CD4-positive, CD25-positive, alpha-beta regulatory T cell (primary cell): ENCODE measurements at regions not wholly inside any gene's neighbourhood (a gene's known extent, or its start where the extent isn't known, plus 50 kb on each side); places are given as distances from the start of the nearest gene placed in this dataset.

ENCODE experiments used
- ATAC-seq, 2 donors: fragments of 150-1000 bp; cut with Tn5 transposase; one replicate each; pipeline ENCODE4 v1.10.0; 2021; ENCODE audit warnings: low read depth in 2 of 2, moderate number of reproducible peaks in 2 of 2, moderate library complexity in 1 of 2
- DNase-seq, 3 donors: peaks; one replicate each; pipeline versions ENCODE4 v3.0.0 to v3.0.0-alpha.2; 2012 to 2022; ENCODE audit warnings: mixed read lengths in 1 of 3
- H3K27ac ChIP-seq: one replicate; pipeline ENCODE4 v1.7.0; 2013; ENCODE audit warnings: mild to moderate bottlenecking, low read length; ENCODE audit not compliant: insufficient read depth, poor library complexity, severe bottlenecking
- H3K27me3 ChIP-seq: one replicate; pipeline ENCODE4 v1.7.0; 2013; ENCODE audit warnings: low read length; ENCODE audit not compliant: control insufficient read depth, insufficient read depth
- H3K36me3 ChIP-seq: one replicate; pipeline ENCODE4 v1.7.0; 2013; ENCODE audit warnings: mild to moderate bottlenecking, low read length, moderate library complexity; ENCODE audit not compliant: control insufficient read depth, insufficient read depth
- H3K4me1 ChIP-seq: 2 replicates; pipeline ENCODE4 v1.7.0; 2013; ENCODE audit warnings: mild to moderate bottlenecking, low read length; ENCODE audit not compliant: insufficient read depth, control insufficient read depth, poor library complexity, severe bottlenecking
- H3K4me3 ChIP-seq: one replicate; pipeline ENCODE4 v1.7.0; 2013; ENCODE audit warnings: low read depth, mild to moderate bottlenecking, low read length, moderate library complexity
- H3K9me3 ChIP-seq, 2 experiments: 1 replicate in 1 of 2; 2 replicates in 1 of 2; pipeline ENCODE4 v1.7.0; 2013; ENCODE audit warnings: low read length in 2 of 2, mild to moderate bottlenecking in 1 of 2, moderate library complexity in 1 of 2; ENCODE audit not compliant: control insufficient read depth in 2 of 2
- H3K27ac Mint-ChIP-seq, 3 donors: one replicate each; pipeline ENCODE4 v1.8.0; 2020 to 2022; ENCODE audit warnings: mild to moderate bottlenecking in 3 of 3, mixed read lengths in 3 of 3, moderate library complexity in 2 of 3
- H3K27me3 Mint-ChIP-seq: one replicate; pipeline ENCODE4 v1.8.0; 2022; ENCODE audit warnings: mild to moderate bottlenecking, mixed read lengths
- H3K36me3 Mint-ChIP-seq: one replicate; pipeline ENCODE4 v1.8.0; 2020; ENCODE audit warnings: mixed read lengths
- H3K4me1 Mint-ChIP-seq, 4 donors: one replicate each; pipeline ENCODE4 v1.8.0; 2020 to 2022; ENCODE audit warnings: mixed read lengths in 4 of 4, mild to moderate bottlenecking in 1 of 4
- H3K4me3 Mint-ChIP-seq, 4 donors: one replicate each; pipeline ENCODE4 v1.8.0; 2020 to 2022; ENCODE audit warnings: mild to moderate bottlenecking in 4 of 4, mixed read lengths in 4 of 4, moderate library complexity in 3 of 4
- H3K9me3 Mint-ChIP-seq, 7 donors: one replicate each; pipeline ENCODE4 v1.8.0; 2020 to 2022; ENCODE audit warnings: mixed read lengths in 7 of 7, mild to moderate bottlenecking in 3 of 7, moderate library complexity in 2 of 7

DNA sequence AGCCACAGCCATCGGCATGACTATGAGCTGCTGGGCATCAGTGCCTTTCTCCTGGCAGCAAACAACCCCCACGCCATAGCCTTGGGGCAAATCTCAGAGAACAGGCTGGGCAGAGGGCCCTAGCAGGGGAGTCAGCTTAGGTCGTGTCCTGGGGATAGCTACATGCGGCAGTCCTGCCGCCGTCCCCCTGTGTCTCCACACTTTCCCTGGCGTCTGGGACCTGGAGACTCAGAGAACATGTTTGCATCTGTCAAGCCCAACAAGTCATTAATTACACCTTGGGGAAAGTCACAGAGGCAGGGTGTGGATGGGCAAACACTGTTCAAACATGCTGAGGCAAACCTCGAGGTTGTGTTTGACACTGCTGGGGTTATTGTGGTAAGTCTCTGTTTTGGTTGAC lies 123.6 kb downstream of the C5orf15 start:
- DNase-seq = no peak
- Histone ChIP-seq H3K9me3 (no peaks in the 10 kb centered on the region), H3K27me3 (no peaks in the 10 kb centered on the region), H3K27ac (no peak overlapping the region), H3K36me3 (no peaks in the 10 kb centered on the region), H3K4me3 (no peak overlapping the region), H3K4me1 (no peaks in the 10 kb centered on the region)
- H3K36me3 Mint-ChIP-seq = no peaks in the 10 kb centered on the region
- no peak overlapping the region for H3K4me3 Mint-ChIP-seq
- H3K4me1 Mint-ChIP-seq = no peaks in the 10 kb centered on the region
- peaks cover 18% of the 10 kb centered on the region for H3K27me3 Mint-ChIP-seq
- H3K27ac Mint-ChIP-seq = no peak overlapping the region
- no peak for ATAC-seq
- H3K9me3 Mint-ChIP-seq = no peaks in the 10 kb centered on the region

DNA sequence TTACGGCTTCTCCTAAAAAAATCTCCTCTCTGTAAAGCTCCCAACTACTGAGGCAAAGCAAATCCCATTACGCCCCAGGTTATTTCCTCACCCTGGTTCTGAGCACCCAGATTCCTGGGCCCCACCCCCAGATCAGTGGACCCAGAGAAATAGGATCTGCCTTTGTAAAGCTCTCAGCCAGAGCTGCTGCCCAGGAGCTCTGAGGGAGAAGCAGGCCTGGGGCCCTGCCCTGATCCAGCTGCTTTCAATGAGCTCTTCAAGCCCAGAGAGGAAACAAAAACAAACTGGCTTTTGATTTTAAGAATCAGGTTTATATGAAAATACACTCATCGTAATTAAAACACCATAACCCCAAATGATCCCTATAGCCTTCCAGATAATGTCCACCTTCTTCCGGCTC lies 124.5 kb downstream of the C5orf15 start:
- Mint-ChIP-seq H3K27me3 (peaks cover 17% of the 10 kb centered on the region), H3K9me3 (no peaks in the 10 kb centered on the region), H3K4me3 (no peak overlapping the region), H3K36me3 (no peaks in the 10 kb centered on the region), H3K27ac (no peak overlapping the region), H3K4me1 (no peaks in the 10 kb centered on the region)
- Histone ChIP-seq H3K36me3 (no peaks in the 10 kb centered on the region), H3K9me3 (no peaks in the 10 kb centered on the region), H3K4me3 (no peak overlapping the region), H3K4me1 (no peaks in the 10 kb centered on the region), H3K27ac (no peak overlapping the region), H3K27me3 (no peaks in the 10 kb centered on the region)
- no peak for DNase-seq
- ATAC-seq = no peak

DNA sequence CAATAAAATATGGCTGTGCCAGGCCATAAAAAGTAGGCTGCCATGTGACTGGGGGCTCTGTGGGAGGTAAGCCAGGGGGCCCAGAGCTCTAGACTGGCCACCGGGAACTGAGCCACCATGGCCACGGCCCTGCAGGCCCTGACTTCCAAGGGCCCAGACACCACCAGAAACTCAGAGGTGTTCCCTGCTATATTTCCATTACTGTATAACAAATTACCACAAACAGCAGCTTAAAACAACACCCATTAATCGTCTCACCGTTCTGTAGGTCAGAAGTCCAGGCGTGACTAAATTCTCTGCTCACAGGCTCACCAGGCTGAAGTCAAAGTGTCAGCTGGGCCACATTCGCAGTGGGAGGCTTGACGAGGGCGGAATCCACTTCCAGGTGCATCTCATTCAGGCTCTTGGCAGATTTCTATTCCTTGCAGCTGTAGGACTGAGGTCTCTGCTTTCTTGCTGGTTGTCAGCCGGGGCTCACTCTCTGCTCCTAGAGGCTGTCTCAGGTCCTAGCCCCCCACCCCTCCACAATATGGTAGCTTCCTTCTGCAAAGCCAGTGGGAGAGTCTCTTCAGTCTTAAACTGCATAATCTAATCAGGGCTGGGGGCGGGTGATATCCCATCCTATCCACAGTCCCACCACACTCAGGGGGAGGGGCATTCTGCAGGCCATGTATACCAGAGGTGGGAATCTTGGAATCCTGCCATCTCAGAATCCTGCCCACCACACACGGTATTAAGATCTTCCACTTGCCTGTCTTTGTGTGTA lies 125.4 kb downstream of the C5orf15 start:
- no peaks in the 10 kb centered on the region for H3K36me3 Mint-ChIP-seq
- no peak overlapping the region for H3K4me3 Mint-ChIP-seq
- no peaks in the 10 kb centered on the region for H3K9me3 ChIP-seq
- no peak overlapping the region for H3K27ac ChIP-seq
- no peaks in the 10 kb centered on the region for H3K4me1 ChIP-seq
- H3K4me3 ChIP-seq = no peak overlapping the region
- DNase-seq = no peak
- H3K27me3 Mint-ChIP-seq = peaks cover 17% of the 10 kb centered on the region
- no peak overlapping the region for H3K27ac Mint-ChIP-seq
- no peaks in the 10 kb centered on the region for H3K36me3 ChIP-seq
- no peaks in the 10 kb centered on the region for H3K27me3 ChIP-seq
- no peaks in the 10 kb centered on the region for H3K4me1 Mint-ChIP-seq
- H3K9me3 Mint-ChIP-seq = no peaks in the 10 kb centered on the region
- ATAC-seq = no peak

DNA sequence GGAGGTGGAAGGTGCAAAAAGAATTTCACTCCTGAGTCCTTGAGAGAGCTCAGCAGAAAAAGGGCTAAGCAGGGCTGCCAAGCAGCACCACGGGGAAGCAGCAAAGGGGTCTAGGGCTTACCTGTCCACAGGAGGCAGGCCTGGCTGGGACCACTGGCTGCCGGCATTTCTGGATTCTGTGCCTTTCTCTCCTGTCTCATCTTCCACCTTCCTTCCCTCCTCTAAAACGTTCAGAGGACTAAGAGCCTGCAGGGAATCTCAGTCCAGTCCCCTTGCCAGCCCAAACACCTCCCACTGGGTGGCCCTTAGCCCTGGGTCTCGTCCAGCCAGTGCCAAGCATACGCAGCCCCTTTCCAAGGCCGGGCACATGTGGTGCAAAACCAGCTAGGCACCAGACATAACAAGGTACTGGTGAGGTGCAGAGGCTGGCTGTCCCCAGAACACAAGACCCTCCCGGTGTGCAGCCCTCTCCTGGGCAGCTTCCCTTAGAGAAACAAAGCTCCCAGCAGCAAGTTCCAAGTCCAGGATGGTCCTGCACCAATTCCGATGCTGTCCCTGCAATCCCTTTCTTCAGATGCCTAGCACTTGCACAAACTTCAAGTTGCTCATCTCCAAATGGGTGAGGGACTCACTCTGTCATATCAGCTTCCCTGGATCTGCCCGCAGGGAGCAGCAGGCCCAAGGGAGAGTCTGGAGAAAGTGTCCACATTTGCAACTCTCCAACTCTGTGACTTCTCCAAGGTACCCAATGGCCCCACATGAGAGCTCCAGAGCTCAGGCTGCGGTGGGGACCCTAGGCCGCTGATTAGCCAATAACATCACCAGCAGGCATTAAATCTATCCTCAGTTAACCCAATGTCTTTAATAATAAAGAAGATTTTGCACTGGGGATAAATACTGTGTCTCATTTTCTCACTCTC lies 126.3 kb downstream of the C5orf15 start:
- Mint-ChIP-seq H3K4me3 (no peak overlapping the region), H3K36me3 (no peaks in the 10 kb centered on the region), H3K9me3 (no peaks in the 10 kb centered on the region), H3K27ac (no peak overlapping the region), H3K27me3 (peaks cover 19% of the 10 kb centered on the region), H3K4me1 (no peaks in the 10 kb centered on the region)
- Histone ChIP-seq H3K27me3 (peaks cover 2% of the 10 kb centered on the region), H3K4me3 (no peak overlapping the region), H3K36me3 (no peaks in the 10 kb centered on the region), H3K9me3 (no peaks in the 10 kb centered on the region), H3K27ac (no peak overlapping the region), H3K4me1 (no peaks in the 10 kb centered on the region)
- no peak for ATAC-seq
- no peak for DNase-seq

DNA sequence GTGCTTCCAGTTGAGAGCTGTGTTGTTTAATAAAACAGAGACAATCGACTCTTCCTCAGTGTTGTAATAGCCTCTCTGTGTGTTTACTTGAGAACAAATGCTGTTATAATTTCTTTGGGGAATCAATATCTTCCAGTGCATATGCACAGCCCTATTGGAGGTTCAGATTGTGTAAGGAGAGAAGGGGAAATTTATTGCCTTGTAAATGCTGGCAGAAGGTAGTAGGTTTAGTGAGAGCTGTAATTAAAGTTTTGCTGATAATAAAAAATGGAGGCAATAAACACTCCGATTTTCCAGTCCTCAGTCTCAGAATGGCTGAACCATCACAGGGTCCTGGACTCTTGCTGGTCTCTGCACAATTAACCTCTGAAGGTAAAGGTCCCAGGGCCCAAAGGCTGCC lies 128.3 kb downstream of the C5orf15 start:
- H3K36me3 Mint-ChIP-seq = no peaks in the 10 kb centered on the region
- H3K4me1 Mint-ChIP-seq = no peaks in the 10 kb centered on the region
- H3K4me1 ChIP-seq = no peaks in the 10 kb centered on the region
- DNase-seq (no peak), ATAC-seq (no peak)
- no peaks in the 10 kb centered on the region for H3K36me3 ChIP-seq
- peaks cover 0 to 2% of the 10 kb centered on the region in 2 experiments for H3K9me3 ChIP-seq
- no peak overlapping the region for H3K4me3 Mint-ChIP-seq
- H3K27ac ChIP-seq = no peak overlapping the region
- no peak overlapping the region for H3K4me3 ChIP-seq
- H3K27ac Mint-ChIP-seq = no peak overlapping the region
- peaks cover 6% of the 10 kb centered on the region for H3K27me3 ChIP-seq
- peaks cover 0 to 4% (median 0%) of the 10 kb centered on the region in 7 donors for H3K9me3 Mint-ChIP-seq
- peaks cover 36% of the 10 kb centered on the region for H3K27me3 Mint-ChIP-seq

DNA sequence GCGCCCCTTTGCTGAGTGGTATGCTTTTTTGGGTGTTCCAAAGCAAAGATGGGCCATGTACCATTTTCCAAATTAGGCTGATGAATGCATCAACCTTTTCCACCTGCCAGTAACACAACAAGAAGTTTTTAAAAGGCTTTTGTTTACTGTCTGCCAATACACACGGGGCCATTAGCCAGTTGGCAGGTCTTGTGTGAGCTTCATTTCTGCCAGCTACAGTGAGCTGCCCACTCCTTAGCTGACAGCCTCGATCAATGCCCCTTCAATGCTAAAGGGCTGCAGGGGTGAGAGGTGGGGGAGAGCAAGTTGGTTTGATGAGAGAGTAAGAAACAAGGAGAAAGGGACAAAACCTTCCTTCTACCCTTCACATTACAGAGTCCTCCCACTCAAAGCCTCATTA lies 128.7 kb downstream of the C5orf15 start:
- no peaks in the 10 kb centered on the region for H3K36me3 Mint-ChIP-seq
- no peak overlapping the region for H3K27ac ChIP-seq
- peaks cover 36% of the 10 kb centered on the region for H3K27me3 Mint-ChIP-seq
- no peaks in the 10 kb centered on the region for H3K4me1 ChIP-seq
- peaks cover 6% of the 10 kb centered on the region for H3K27me3 ChIP-seq
- H3K27ac Mint-ChIP-seq = no peak overlapping the region
- H3K4me1 Mint-ChIP-seq = no peaks in the 10 kb centered on the region
- no peak for DNase-seq
- H3K9me3 Mint-ChIP-seq = peaks cover 0 to 4% (median 0%) of the 10 kb centered on the region in 7 donors
- H3K9me3 ChIP-seq = peaks cover 0 to 2% of the 10 kb centered on the region in 2 experiments
- no peak for ATAC-seq
- no peak overlapping the region for H3K4me3 ChIP-seq
- H3K4me3 Mint-ChIP-seq = no peak overlapping the region
- no peaks in the 10 kb centered on the region for H3K36me3 ChIP-seq

DNA sequence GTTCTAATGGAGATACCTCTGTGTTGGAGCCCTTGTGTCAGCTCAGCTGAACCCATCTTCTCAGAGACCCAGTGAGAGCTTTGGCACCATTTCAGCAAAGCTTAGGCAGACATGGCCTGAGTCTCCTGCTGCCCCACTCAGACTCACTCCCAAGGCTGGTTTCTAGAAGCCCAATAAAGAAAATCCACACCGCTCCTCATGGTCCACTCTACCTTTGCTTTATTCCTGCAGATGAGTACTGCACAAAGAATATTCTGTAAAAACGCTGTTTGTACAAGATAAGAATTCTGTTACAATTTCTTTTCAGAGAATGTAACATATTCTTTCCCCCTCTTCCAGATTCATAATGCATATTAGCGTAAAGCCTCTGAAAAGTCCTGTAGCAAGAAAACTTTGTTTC lies 129.3 kb downstream of the C5orf15 start:
- peaks cover 37% of the 10 kb centered on the region for H3K27me3 Mint-ChIP-seq
- no peak for DNase-seq
- Histone ChIP-seq H3K27ac (no peak overlapping the region), H3K9me3 (peaks cover 0 to 2% of the 10 kb centered on the region in 2 experiments), H3K4me3 (no peak overlapping the region), H3K4me1 (no peaks in the 10 kb centered on the region), H3K27me3 (peaks cover 6% of the 10 kb centered on the region), H3K36me3 (no peaks in the 10 kb centered on the region)
- H3K4me1 Mint-ChIP-seq = no peaks in the 10 kb centered on the region
- no peak overlapping the region for H3K27ac Mint-ChIP-seq
- H3K4me3 Mint-ChIP-seq = no peak overlapping the region
- no peak for ATAC-seq
- no peaks in the 10 kb centered on the region for H3K36me3 Mint-ChIP-seq
- H3K9me3 Mint-ChIP-seq = peaks cover 0 to 4% (median 0%) of the 10 kb centered on the region in 7 donors
